SU-DHL-6 (cell line): ENCODE measurements at regions not wholly inside any gene's neighbourhood (a gene's known extent, or its start where the extent isn't known, plus 50 kb on each side); places are given as distances from the start of the nearest gene placed in this dataset.

ENCODE experiments used
- H2AFZ ChIP-seq: fragments of 200-600 bp; sonication (generic); 2 replicates; pipeline ENCODE4 v1.6.1; 2014; ENCODE audit warnings: low read depth, mild to moderate bottlenecking, moderate library complexity, mixed read lengths, antibody characterized with exemption, low read length; ENCODE audit not compliant: severe bottlenecking
- H3F3A ChIP-seq: fragments of 200-600 bp; shearing (Covaris generic); 2 replicates; pipeline ENCODE4 v1.6.0; 2016; ENCODE audit warnings: antibody characterized with exemption, mild to moderate bottlenecking; ENCODE audit not compliant: insufficient read depth
- H3K27ac ChIP-seq: fragments of 200-600 bp; sonication (generic); 2 replicates; pipeline ENCODE4 v1.5.1; 2016; ENCODE audit warnings: low read depth, mild to moderate bottlenecking, low read length, moderate library complexity, mixed read lengths
- H3K27me3 ChIP-seq: fragments of 200-600 bp; sonication (generic), shearing (Covaris generic); 2 replicates; pipeline ENCODE4 v1.6.0; 2014; ENCODE audit warnings: mild to moderate bottlenecking, low read length
- H3K36me3 ChIP-seq: fragments of 200-600 bp; sonication (generic); 2 replicates; pipeline ENCODE4 v1.6.1; 2014; ENCODE audit warnings: mild to moderate bottlenecking, low read length, mixed read lengths
- H3K4me2 ChIP-seq: fragments of 300-600, 200-600 bp; shearing (Covaris generic), sonication (generic); 2 replicates; pipeline ENCODE4 v1.6.0; 2014; ENCODE audit warnings: low read length, low read depth, mild to moderate bottlenecking; ENCODE audit not compliant: poor library complexity, severe bottlenecking
- H3K4me3 ChIP-seq: fragments of 200-600 bp; sonication (generic); 2 replicates; pipeline ENCODE4 v1.5.1; 2014; ENCODE audit warnings: antibody characterized with exemption, low read length, mild to moderate bottlenecking, mixed read lengths; ENCODE audit not compliant: insufficient read depth, poor library complexity, severe bottlenecking
- H3K79me2 ChIP-seq: fragments of 200-600 bp; sonication (generic); 2 replicates; pipeline ENCODE4 v1.6.1; 2014; ENCODE audit warnings: mild to moderate bottlenecking, low read length, moderate library complexity; ENCODE audit not compliant: insufficient read depth
- H3K9ac ChIP-seq: fragments of 200-600 bp; sonication (generic); 2 replicates; pipeline ENCODE4 v1.7.0; 2014; ENCODE audit warnings: mild to moderate bottlenecking, low read length
- H3K9me2 ChIP-seq: fragments of 200-600 bp; sonication (generic); replicated peaks from 2 replicates; pipeline ENCODE4 v1.6.1; 2014; ENCODE audit warnings: low read length; ENCODE audit not compliant: insufficient read depth
- H3K9me3 ChIP-seq: fragments of 200-600 bp; sonication (generic); 2 replicates; pipeline ENCODE4 v1.6.1; 2014; ENCODE audit warnings: low read length, mixed read lengths; ENCODE audit not compliant: insufficient read depth
- H4K20me1 ChIP-seq: fragments of 200-600 bp; sonication (generic); 2 replicates; pipeline ENCODE4 v1.6.1; 2014; ENCODE audit warnings: low read depth, mild to moderate bottlenecking, antibody characterized with exemption, low read length, moderate library complexity, mixed read lengths
- EZH2phosphoT487 ChIP-seq: fragments of 200-600 bp; sonication (generic), shearing (Covaris generic); conservative IDR thresholded peaks from 2 replicates; pipeline ENCODE4 v1.6.1; 2018; ENCODE audit warnings: mild to moderate bottlenecking, antibody characterized with exemption, low read length, moderate library complexity, mixed read lengths
- TF ChIP-seq, protein P1 (sequence below): fragments of 200-600 bp; sonication (generic); IDR thresholded peaks from one replicate; pipeline ENCODE4 v1.5.1; 2017; ENCODE audit warnings: antibody characterized with exemption, mild to moderate bottlenecking, low read length, moderate library complexity; ENCODE audit not compliant: insufficient read depth, poor library complexity, severe bottlenecking

DNA sequence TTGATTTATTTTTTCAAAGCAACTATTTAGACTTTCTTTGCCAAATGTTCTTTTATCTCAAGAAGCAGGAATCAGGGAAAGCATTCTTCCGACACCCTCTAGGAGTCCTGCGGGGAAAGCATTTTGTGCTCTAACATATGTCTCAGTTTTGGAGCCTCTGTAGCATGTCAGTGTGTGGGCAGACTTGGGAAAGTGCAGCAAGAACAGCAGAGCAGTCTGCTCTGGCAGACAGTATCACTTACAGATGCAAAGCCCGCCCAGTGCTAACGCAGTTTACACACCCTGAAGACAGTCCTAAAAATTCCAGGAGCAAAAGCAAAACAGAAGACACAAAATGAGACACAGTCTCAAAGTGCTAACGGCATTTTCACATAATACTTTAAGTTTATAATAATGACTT, 393.5 kb downstream of the KLF12 start:
- Histone ChIP-seq H3K4me3 (no peak overlapping the region), H3K4me2 (no peak overlapping the region), H3K9me2 (no peaks in the 10 kb centered on the region), H3K79me2 (no peaks in the 10 kb centered on the region), H3K9me3 (no peaks in the 10 kb centered on the region), H3F3A (no peaks in the 10 kb centered on the region), H3K36me3 (no peaks in the 10 kb centered on the region), H3K9ac (no peak overlapping the region), H4K20me1 (no peaks in the 10 kb centered on the region), H2AFZ (no peak overlapping the region), H3K27me3 (no peaks in the 10 kb centered on the region), H3K27ac (no peak overlapping the region)
- TF ChIP-seq, protein P1, sequence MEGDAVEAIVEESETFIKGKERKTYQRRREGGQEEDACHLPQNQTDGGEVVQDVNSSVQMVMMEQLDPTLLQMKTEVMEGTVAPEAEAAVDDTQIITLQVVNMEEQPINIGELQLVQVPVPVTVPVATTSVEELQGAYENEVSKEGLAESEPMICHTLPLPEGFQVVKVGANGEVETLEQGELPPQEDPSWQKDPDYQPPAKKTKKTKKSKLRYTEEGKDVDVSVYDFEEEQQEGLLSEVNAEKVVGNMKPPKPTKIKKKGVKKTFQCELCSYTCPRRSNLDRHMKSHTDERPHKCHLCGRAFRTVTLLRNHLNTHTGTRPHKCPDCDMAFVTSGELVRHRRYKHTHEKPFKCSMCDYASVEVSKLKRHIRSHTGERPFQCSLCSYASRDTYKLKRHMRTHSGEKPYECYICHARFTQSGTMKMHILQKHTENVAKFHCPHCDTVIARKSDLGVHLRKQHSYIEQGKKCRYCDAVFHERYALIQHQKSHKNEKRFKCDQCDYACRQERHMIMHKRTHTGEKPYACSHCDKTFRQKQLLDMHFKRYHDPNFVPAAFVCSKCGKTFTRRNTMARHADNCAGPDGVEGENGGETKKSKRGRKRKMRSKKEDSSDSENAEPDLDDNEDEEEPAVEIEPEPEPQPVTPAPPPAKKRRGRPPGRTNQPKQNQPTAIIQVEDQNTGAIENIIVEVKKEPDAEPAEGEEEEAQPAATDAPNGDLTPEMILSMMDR: no peak
- TF ChIP-seq EZH2phosphoT487: no peak

DNA sequence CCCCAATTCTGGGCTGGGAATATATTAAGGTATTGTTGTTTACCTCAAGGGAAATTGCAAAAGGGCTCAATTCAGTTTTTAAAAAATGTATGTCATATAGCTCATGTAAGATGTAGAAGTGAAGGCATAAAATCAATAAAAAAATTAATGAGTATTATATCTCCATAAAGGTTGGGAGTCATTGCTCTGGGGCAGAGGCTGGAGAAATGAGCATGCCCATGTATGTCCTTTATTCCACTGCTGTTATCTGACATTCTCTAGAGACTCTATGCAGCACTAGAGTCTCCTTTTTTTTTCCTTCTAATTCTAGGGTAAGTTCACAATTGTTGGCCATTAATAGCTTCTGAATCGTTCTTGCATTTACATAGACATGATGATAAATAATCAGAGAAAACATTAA, 394.8 kb downstream of the KLF12 start:
- no peaks in the 10 kb centered on the region for H4K20me1 ChIP-seq
- no peak overlapping the region for H3K4me2 ChIP-seq
- no peak for TF ChIP-seq EZH2phosphoT487
- TF ChIP-seq, protein P1: no peak
- H3K9me2 ChIP-seq: no peaks in the 10 kb centered on the region
- H3F3A ChIP-seq: no peaks in the 10 kb centered on the region
- no peaks in the 10 kb centered on the region for H3K79me2 ChIP-seq
- no peaks in the 10 kb centered on the region for H3K27me3 ChIP-seq
- no peak overlapping the region for H3K4me3 ChIP-seq
- H2AFZ ChIP-seq: no peak overlapping the region
- H3K36me3 ChIP-seq: no peaks in the 10 kb centered on the region
- H3K9me3 ChIP-seq: no peaks in the 10 kb centered on the region
- H3K9ac ChIP-seq: no peak overlapping the region
- no peak overlapping the region for H3K27ac ChIP-seq

DNA sequence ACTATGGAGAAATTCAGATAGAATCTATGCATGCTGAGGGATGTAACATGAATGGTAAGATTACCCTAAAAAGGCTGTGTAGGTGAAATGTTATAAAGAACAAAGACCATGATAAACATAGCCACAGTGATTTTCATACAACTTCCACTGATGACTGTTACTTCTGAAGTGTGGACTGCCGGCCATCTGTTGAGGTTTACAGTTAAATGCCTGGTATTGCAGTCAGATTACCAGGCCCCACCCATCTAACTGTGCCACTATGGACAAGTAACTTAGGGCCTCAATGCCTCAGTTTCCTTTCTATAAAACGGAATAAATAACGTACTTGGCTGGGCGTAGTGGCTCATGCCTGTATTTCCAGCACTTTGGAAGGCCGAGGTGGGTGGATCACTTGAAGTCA, 395.6 kb downstream of the KLF12 start:
- H3K9me2 ChIP-seq: no peaks in the 10 kb centered on the region
- no peak overlapping the region for H3K4me2 ChIP-seq
- no peak overlapping the region for H3K4me3 ChIP-seq
- H3K9ac ChIP-seq: no peak overlapping the region
- no peaks in the 10 kb centered on the region for H3K9me3 ChIP-seq
- no peaks in the 10 kb centered on the region for H3F3A ChIP-seq
- no peak overlapping the region for H3K27ac ChIP-seq
- H2AFZ ChIP-seq: no peak overlapping the region
- H4K20me1 ChIP-seq: no peaks in the 10 kb centered on the region
- no peaks in the 10 kb centered on the region for H3K79me2 ChIP-seq
- TF ChIP-seq, protein P1: no peak
- no peak for TF ChIP-seq EZH2phosphoT487
- H3K27me3 ChIP-seq: no peaks in the 10 kb centered on the region
- no peaks in the 10 kb centered on the region for H3K36me3 ChIP-seq
